ENCODE measurements at regions not wholly inside any gene's neighbourhood (a gene's known extent, or its start where the extent isn't known, plus 50 kb on each side); places are given as distances from the start of the nearest gene placed in this dataset.

DNA sequence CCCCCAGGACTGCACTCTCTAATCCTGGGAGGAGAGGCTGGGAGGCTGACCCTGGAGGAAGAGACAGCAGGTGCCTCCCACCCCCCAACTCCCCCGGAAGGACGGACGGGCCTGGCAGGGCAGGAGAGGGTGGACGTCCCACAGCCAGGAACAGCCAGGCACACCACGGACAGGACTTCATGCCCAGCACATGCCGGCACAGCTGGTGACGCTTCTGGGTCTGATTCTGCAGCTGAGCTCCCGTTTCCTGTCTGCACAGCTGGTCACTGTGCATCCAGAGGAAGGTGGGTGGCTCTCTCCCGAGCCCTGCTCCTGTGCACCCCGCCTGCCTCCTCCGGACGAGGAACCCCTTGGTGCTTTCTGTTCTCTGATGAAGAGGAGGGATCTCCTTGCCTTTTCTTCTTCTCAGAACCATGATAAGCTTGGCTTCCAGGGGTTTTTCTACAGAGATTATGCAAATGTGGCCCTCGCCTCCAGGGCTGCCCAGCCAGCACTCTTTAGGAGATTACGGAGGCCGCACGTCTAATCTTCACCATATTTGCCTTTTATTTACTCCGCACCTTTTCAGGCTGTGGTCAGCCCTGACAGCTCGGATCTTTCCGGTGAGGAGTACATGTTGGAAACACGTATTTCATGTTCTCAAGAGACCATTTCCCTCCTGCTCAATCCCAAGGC, 1295.8 kb downstream of the BRD1 start:
- TF ChIP-seq CTCF (IDR thresholded peaks at IDR 0.05) (no peak), EZH2 (IDR thresholded peaks at IDR 0.05; ENCODE audit: borderline replicate concordance, insufficient read depth, low read depth, low read length, poor library complexity, severe bottlenecking) (no peak)
